Vagina (tissue), 2 donors: ENCODE measurements at regions not wholly inside any gene's neighbourhood (a gene's known extent, or its start where the extent isn't known, plus 50 kb on each side); places are given as distances from the start of the nearest gene placed in this dataset.
"Not testable (repeated sequence)": the region's sequence is repeated elsewhere in the genome, so short reads cannot be mapped to it uniquely, and the experiment has no call there.

Experiments used
- POLR2A ChIP-seq, 2 donors: fragments of 450-650 bp; IDR thresholded peaks; one replicate each; pipeline ENCODE4 v1.6.1; 2017; ENCODE audit warnings: antibody characterized with exemption in 2 of 2, mild to moderate bottlenecking in 2 of 2, moderate library complexity in 2 of 2
- POLR2AphosphoS5 ChIP-seq, 2 donors: sonication (generic); formaldehyde crosslinking; IDR thresholded peaks; one replicate each; pipeline ENCODE4 v1.9.0; 2017; ENCODE audit warnings: antibody characterized with exemption in 2 of 2, mild to moderate bottlenecking in 2 of 2, low read depth in 1 of 2; ENCODE audit not compliant: insufficient read depth in 1 of 2
- TF ChIP-seq, protein P1 (sequence below), 3 experiments: fragments of 450-650 bp in 2 of 3; fragments of 200-600 bp in 1 of 3; sonication (generic) in 1 of 3; IDR thresholded peaks; one replicate each; pipeline ENCODE4 v1.5.1; 2017 to 2019; ENCODE audit warnings: antibody characterized with exemption in 3 of 3, mild to moderate bottlenecking in 2 of 3, moderate library complexity in 2 of 3

DNA sequence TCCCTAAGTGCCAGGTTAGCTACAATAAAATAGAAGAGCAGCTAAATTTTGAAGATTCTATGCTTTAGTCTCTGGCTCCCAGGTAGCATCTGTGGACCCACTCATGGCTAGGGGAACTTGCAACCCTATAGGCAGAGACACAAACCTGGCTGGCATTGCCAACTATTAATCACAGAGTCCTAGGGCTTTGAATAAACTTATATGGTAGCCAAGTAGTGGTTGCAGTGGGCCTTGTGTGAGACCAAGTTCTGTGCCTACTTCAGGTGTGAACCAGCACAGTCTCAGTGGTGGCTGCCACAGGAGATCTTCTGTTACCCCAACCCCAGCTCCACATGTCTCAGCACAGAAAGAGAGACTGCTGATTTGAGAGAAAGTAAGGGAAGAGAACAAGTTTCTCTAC lies 62.9 kb upstream of the ZNG1F start:
- TF ChIP-seq, protein P1, sequence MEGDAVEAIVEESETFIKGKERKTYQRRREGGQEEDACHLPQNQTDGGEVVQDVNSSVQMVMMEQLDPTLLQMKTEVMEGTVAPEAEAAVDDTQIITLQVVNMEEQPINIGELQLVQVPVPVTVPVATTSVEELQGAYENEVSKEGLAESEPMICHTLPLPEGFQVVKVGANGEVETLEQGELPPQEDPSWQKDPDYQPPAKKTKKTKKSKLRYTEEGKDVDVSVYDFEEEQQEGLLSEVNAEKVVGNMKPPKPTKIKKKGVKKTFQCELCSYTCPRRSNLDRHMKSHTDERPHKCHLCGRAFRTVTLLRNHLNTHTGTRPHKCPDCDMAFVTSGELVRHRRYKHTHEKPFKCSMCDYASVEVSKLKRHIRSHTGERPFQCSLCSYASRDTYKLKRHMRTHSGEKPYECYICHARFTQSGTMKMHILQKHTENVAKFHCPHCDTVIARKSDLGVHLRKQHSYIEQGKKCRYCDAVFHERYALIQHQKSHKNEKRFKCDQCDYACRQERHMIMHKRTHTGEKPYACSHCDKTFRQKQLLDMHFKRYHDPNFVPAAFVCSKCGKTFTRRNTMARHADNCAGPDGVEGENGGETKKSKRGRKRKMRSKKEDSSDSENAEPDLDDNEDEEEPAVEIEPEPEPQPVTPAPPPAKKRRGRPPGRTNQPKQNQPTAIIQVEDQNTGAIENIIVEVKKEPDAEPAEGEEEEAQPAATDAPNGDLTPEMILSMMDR (IDR thresholded peaks at IDR 0.05), result not testable (repeated sequence)
- TF ChIP-seq POLR2AphosphoS5 (IDR thresholded peaks at IDR 0.05; ENCODE audit: insufficient read depth in 1 of 2, low read depth in 1 of 2); POLR2A (IDR thresholded peaks at IDR 0.05): not testable (repeated sequence)
